ENCODE measurements at regions not wholly inside any gene's neighbourhood (a gene's known extent, or its start where the extent isn't known, plus 50 kb on each side); places are given as distances from the start of the nearest gene placed in this dataset.

DNA sequence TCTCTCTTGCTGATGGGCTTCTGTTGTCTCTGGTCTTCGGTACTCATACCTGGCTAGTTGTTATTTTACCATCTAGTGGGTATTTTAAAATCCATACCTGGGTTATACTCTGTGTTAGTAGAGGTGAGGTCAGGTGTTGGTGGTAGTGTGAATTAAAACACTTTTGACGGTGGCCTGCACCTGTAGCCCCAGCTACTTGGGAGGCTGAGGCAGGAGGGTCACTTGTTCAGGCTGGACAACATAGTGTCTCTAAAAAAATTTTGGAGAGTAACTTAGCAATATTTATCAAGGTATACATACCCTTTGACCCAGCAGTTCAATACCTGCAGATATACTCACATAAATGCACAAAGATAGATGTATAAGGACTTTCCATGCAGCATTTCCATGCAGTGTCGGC lies 55.4 kb downstream of the GSX1 start:
- no peak for DNase-seq
- in situ Hi-C loops (cut with MboI; ENCODE audit: low pct_unique_long_range_greater_than_20kb, low sequenced_read_pairs) = no loop called here

DNA sequence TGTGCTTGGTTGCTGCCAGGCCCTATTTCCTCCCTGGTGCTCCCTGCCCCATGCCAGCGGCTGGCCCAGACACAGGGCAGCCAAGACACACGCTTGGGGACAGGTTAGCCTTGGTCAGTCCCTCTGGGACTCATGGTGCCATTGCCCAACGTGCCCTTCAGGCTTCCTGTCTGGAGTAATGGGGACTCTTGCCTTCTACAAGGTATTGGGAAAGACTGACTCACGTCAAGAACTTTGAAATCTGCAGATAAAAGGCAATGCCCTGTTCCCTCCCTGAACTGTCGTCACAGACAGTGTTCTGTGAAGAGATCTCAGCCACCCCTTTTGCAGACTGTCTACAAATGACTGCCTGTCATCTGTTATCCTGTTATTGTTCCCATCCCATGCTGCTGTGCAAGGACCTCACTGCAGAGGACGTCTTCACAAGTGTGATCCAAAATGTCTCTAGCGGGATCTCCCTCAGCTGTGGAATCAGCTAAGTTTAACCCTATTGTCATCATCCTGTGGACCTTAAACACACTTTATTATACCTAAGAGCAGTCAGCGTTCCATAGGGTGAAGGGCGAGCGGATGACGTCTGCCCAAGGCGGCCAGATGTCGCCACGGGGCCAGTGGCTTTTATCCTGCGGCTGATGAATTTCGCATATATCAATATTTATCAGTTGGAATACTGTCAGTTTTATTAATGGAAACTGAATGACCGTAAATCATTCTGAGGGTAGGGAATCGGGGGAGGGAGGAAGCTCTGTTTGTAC lies 59.0 kb downstream of the GSX1 start:
- in situ Hi-C loops (cut with MboI; ENCODE audit: low pct_unique_long_range_greater_than_20kb, low sequenced_read_pairs) = no loop called here
- no peak for DNase-seq

GRCh38 chr13:27852491-27852890 lies 60.2 kb downstream of the GSX1 start:
- in situ Hi-C loops (cut with MboI; ENCODE audit: low pct_unique_long_range_greater_than_20kb, low sequenced_read_pairs) = no loop called here
- DNase-seq = no peak

DNA sequence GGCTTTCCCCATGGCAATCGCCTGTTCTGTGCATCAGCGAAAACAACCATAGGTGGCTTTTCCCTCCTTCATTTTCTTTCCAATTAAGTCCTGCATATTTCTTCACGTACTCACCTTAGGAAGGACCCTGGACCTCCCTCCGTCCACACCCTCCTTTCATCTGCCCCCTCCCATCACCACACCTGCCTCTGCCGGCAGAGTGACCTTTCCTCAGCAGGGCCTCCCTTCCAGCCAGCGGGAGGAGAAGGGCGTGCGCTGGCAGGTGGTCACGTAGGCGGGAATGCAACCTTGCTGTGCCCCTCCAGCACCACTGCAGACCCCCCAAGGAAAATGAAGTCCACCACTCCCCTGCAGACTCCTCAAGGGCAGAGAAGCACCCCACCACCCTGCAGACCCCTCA lies 61.1 kb downstream of the GSX1 start:
- no peak for DNase-seq
- in situ Hi-C loops (cut with MboI; ENCODE audit: low pct_unique_long_range_greater_than_20kb, low sequenced_read_pairs) = no loop called here

- in situ Hi-C loops (cut with MboI; ENCODE audit: low pct_unique_long_range_greater_than_20kb, low sequenced_read_pairs) = no loop called here
- no peak for DNase-seq
Measured at GRCh38 chr13:27853861-27854260, 61.6 kb downstream of the GSX1 start.

DNA sequence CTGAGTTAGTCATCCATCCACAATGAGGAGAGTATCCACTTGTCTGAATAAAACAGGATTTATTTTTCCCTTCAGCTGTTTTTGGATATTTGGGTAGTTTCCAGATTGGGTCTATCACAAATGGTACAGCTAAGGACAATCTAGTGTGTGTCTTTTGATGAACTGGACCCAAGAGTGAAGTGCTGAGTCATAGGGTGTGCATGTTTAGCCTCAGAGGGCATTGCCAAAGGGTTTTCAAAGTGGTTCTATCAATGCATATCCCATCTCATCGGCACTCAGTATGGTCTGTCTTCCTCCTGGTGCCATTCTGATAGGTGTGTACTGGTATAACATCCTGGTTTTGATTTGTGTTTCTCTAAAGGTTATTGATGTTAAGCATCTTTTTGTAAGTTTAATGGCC lies 62.3 kb downstream of the GSX1 start:
- in situ Hi-C loops (cut with MboI; ENCODE audit: low pct_unique_long_range_greater_than_20kb, low sequenced_read_pairs) = no loop called here
- no peak for DNase-seq

DNA sequence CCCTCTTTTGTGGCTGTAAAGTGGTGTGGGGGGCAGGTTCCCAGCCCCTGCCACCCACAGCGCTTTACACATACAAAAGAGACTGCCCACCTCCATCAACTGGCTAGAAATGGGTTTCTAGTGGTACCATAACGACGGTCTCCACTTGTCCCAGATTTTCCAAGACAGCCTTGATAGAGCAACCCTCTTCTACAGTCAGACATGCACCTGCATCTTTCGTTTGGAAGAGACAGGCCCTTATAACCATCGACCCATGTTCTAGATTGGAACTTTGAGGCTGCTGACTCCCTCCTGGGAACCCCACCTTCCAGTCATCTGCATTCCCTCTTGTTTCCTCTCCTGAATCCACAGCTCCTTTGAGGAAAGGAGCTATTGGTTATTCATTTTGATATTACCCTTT lies 63.1 kb downstream of the GSX1 start:
- in situ Hi-C loops (cut with MboI; ENCODE audit: low pct_unique_long_range_greater_than_20kb, low sequenced_read_pairs) = no loop called here
- DNase-seq = no peak

DNA sequence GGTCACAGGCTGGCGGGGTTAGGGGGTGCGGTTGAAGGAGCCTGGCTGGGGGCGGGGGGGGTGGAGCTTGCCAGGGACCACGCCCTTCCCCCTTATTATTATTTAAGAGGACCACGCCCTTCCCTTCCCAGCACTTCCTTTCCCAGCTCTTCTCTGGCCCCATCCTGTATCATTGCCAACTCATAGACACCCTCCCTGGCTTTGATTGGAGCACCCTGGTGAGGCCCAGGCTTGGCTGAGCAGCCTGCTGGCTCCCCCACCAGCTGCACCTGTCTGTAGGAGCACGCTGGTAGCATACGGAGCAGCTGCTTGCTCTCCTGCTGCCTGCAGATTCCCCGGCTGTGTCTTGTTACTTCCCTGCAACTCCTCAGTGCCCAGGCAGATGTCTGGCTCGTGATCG lies 62.5 kb upstream of the PDX1 start:
- in situ Hi-C loops (cut with MboI; ENCODE audit: low pct_unique_long_range_greater_than_20kb, low sequenced_read_pairs) = no loop called here
- DNase-seq = no peak

GRCh38 chr13:27858046-27858445 lies 61.8 kb upstream of the PDX1 start:
- in situ Hi-C loops (cut with MboI; ENCODE audit: low pct_unique_long_range_greater_than_20kb, low sequenced_read_pairs) = no loop called here
- DNase-seq = no peak

DNA sequence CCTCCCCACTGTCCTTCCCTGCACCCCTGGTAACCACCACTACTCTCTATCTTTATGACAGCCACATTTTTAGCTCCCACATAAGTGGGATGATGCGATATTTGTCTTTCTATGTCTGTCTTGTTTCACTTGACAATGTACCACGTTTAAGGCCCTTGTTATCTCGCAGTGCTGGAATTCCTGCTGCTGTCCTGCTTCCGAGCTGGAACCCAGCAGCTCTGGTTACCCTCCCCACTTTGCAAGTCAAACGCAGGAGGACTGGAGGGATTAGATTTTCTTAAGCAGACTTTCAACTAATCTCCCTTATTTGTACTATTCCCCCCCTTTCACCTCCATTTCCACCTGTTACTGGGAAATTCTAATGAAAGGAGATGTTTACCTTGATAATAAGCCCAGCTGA lies 59.1 kb upstream of the PDX1 start:
- in situ Hi-C loops (cut with MboI; ENCODE audit: low pct_unique_long_range_greater_than_20kb, low sequenced_read_pairs) = no loop called here
- no peak for DNase-seq

GRCh38 chr13:27861165-27861564 lies 58.6 kb upstream of the PDX1 start:
- DNase-seq = no peak
- in situ Hi-C loops (cut with MboI; ENCODE audit: low pct_unique_long_range_greater_than_20kb, low sequenced_read_pairs) = no loop called here

GRCh38 chr13:27868641-27869435 lies 51.0 kb upstream of the PDX1 start:
- in situ Hi-C loops (cut with MboI; ENCODE audit: low pct_unique_long_range_greater_than_20kb, low sequenced_read_pairs) = no loop called here
- peak; percentile 54 for DNase-seq

GRCh38 chr13:27869436-27870095 lies 50.2 kb upstream of the PDX1 start:
- in situ Hi-C loops (cut with MboI; ENCODE audit: low pct_unique_long_range_greater_than_20kb, low sequenced_read_pairs) = no loop called here
- no peak for DNase-seq
